OCI-LY7 (cell line): ENCODE measurements at regions not wholly inside any gene's neighbourhood (a gene's known extent, or its start where the extent isn't known, plus 50 kb on each side); places are given as distances from the start of the nearest gene placed in this dataset.

Experiments
- BruUV-seq: library from RNA; stranded (reverse); fragments of 400-500 nt; replicated peaks from 2 replicates; lab custom pipeline; 2021; lab: Mats Ljungman, UMichigan
- CTCF ChIA-PET: fragments of 300-600 bp; sonication (Branson Sonifier 250); formaldehyde crosslinking; loops from one replicate; lab custom pipeline; 2022; ENCODE audit warnings: antibody characterized with exemption; ENCODE audit not compliant: unreplicated experiment; lab: Charles Lee
- POLR2A ChIA-PET: fragments of 300-600 bp; sonication (Branson Sonifier 250); formaldehyde crosslinking; loops from one replicate; lab custom pipeline; 2022; ENCODE audit warnings: antibody characterized with exemption; lab: Charles Lee
- DNase-seq: peaks from one replicate; pipeline ENCODE4 v3.0.0-alpha.2; 2015; ENCODE audit warnings: low spot score
- H2AFZ ChIP-seq: fragments of 200-600 bp; sonication (generic), shearing (Covaris generic); 2 replicates; pipeline ENCODE4 v1.6.1; 2014; ENCODE audit warnings: mild to moderate bottlenecking, antibody characterized with exemption, low read length, moderate library complexity
- H3K27ac ChIP-seq: fragments of 200-600 bp; sonication (generic); 2 replicates; pipeline ENCODE4 v1.5.1; 2014; ENCODE audit warnings: mixed run types, low read depth, mild to moderate bottlenecking, moderate library complexity, low read length, inconsistent platforms; ENCODE audit not compliant: poor library complexity, severe bottlenecking
- H3K36me3 ChIP-seq: fragments of 200-600 bp; sonication (generic); 2 replicates; pipeline ENCODE4 v1.6.1; 2014; ENCODE audit warnings: mild to moderate bottlenecking, antibody characterized with exemption, low read length, moderate library complexity, mixed read lengths; ENCODE audit not compliant: insufficient read depth
- H3K4me1 ChIP-seq: fragments of 200-600 bp; sonication (generic); 2 replicates; pipeline ENCODE4 v1.5.1; 2014; ENCODE audit warnings: mild to moderate bottlenecking, low read length; ENCODE audit not compliant: insufficient read depth, poor library complexity, severe bottlenecking
- H3K4me2 ChIP-seq: fragments of 200-600 bp; sonication (generic); 2 replicates; pipeline ENCODE4 v1.6.1; 2014; ENCODE audit warnings: mild to moderate bottlenecking, low read length
- H3K4me3 ChIP-seq: fragments of 200-600 bp; sonication (generic); 2 replicates; pipeline ENCODE4 v1.5.1; 2014; ENCODE audit warnings: mild to moderate bottlenecking, low read depth, low read length; ENCODE audit not compliant: poor library complexity, severe bottlenecking
- H3K79me2 ChIP-seq: fragments of 200-600 bp; sonication (generic); 2 replicates; pipeline ENCODE4 v1.6.1; 2016; ENCODE audit warnings: low read depth, mild to moderate bottlenecking, low read length, moderate library complexity, mixed read lengths; ENCODE audit not compliant: insufficient read depth
- H3K9me2 ChIP-seq: fragments of 200-600 bp; sonication (generic); 2 replicates; pipeline ENCODE4 v1.6.1; 2016; ENCODE audit warnings: mild to moderate bottlenecking, low read length, mixed read lengths; ENCODE audit not compliant: insufficient read depth
- H3K9me3 ChIP-seq: fragments of 200-600 bp; sonication (generic); 2 replicates; pipeline ENCODE4 v1.6.1; 2014; ENCODE audit warnings: mild to moderate bottlenecking, mixed run types, low read length, mixed read lengths
- H4K20me1 ChIP-seq: fragments of 200-600 bp; sonication (generic); 2 replicates; pipeline ENCODE4 v1.6.1; 2014; ENCODE audit warnings: mild to moderate bottlenecking, antibody characterized with exemption, low read length, moderate library complexity, mixed read lengths; ENCODE audit not compliant: insufficient read depth
- CTCF ChIP-seq: fragments of 200-600 bp; sonication (generic); conservative IDR thresholded peaks from 2 replicates; pipeline ENCODE4 v1.5.1; 2014; ENCODE audit warnings: mild to moderate bottlenecking, antibody characterized with exemption, low read length, moderate library complexity, mixed read lengths
- EZH2phosphoT487 ChIP-seq: fragments of 200-600 bp; sonication (generic); IDR thresholded peaks from 2 replicates; pipeline ENCODE4 v1.6.1; 2018; ENCODE audit warnings: low read depth, borderline replicate concordance, mild to moderate bottlenecking, mixed run types, antibody characterized with exemption, low read length, moderate library complexity, mixed read lengths
- intact Hi-C: fragments of 100-400 bp; cut with micrococcal nuclease; formaldehyde crosslinking; loops from one replicate; pipeline ENCODE4 v1.10.0; 2022; ENCODE audit not compliant: unreplicated experiment

- no peak for DNase-seq
- Histone ChIP-seq H2AFZ (no peak overlapping the region), H3K9me3 (no peaks in the 10 kb centered on the region), H3K27ac (no peak overlapping the region), H3K4me3 (no peak overlapping the region), H3K36me3 (no peaks in the 10 kb centered on the region), H3K4me1 (no peaks in the 10 kb centered on the region), H3K4me2 (no peak overlapping the region), H3K9me2 (no peaks in the 10 kb centered on the region), H4K20me1 (no peaks in the 10 kb centered on the region), H3K79me2 (no peaks in the 10 kb centered on the region)
- CTCF ChIA-PET, result no interaction called here
- intact Hi-C loops, result no loop called here
- BruUV-seq, result no TSS peak
- TF ChIP-seq CTCF (no peak), EZH2phosphoT487 (no peak)
- POLR2A ChIA-PET, result interaction anchor here (0.5 kb wide), 1 partner anchor 29 kb away, joined by 3 read pairs; no protein-coding TSS in a partner anchor
These were observed 261.1 kb upstream of the SNX7 start for GRCh38 chr1:98400446-98400845.

- Histone ChIP-seq H3K4me3 (no peak overlapping the region), H3K9me3 (no peaks in the 10 kb centered on the region), H3K9me2 (no peaks in the 10 kb centered on the region), H3K4me1 (no peaks in the 10 kb centered on the region), H3K79me2 (no peaks in the 10 kb centered on the region), H3K27ac (no peak overlapping the region), H2AFZ (no peak overlapping the region), H4K20me1 (no peaks in the 10 kb centered on the region), H3K4me2 (no peak overlapping the region), H3K36me3 (no peaks in the 10 kb centered on the region)
- no peak for DNase-seq
- ChIA-PET POLR2A (interaction anchor here (0.5 kb wide), 1 partner anchor 7 kb away, joined by 3 read pairs; no protein-coding TSS in a partner anchor), CTCF (no interaction called here)
- no TSS peak for BruUV-seq
- no peak for TF ChIP-seq CTCF
- no peak for TF ChIP-seq EZH2phosphoT487
- intact Hi-C loops, result no loop called here
These were observed 262.3 kb upstream of the SNX7 start for GRCh38 chr1:98399218-98399617.

GRCh38 chr1:98398649-98399048, 262.9 kb upstream of the SNX7 start:
- ChIA-PET CTCF (no interaction called here), POLR2A (interaction anchor here (0.5 kb wide), 1 partner anchor 8 kb away, joined by 3 read pairs; no protein-coding TSS in a partner anchor)
- no peak for DNase-seq
- no peak overlapping the region for H3K27ac ChIP-seq
- no peaks in the 10 kb centered on the region for H3K36me3 ChIP-seq
- no peak overlapping the region for H3K4me3 ChIP-seq
- H3K4me1 ChIP-seq, result no peaks in the 10 kb centered on the region
- TF ChIP-seq EZH2phosphoT487 (no peak), CTCF (no peak)
- H3K9me2 ChIP-seq, result no peaks in the 10 kb centered on the region
- H3K4me2 ChIP-seq, result no peak overlapping the region
- intact Hi-C loops, result no loop called here
- no peaks in the 10 kb centered on the region for H3K79me2 ChIP-seq
- no peaks in the 10 kb centered on the region for H4K20me1 ChIP-seq
- BruUV-seq, result no TSS peak
- no peaks in the 10 kb centered on the region for H3K9me3 ChIP-seq
- H2AFZ ChIP-seq, result 0 out of 2 replicates have a peak overlapping the region, but pooled peaks have one; percentile 9
